Stimulated activated naive CD8-positive, alpha-beta T cell treated with anti-CD3 and anti-CD28 coated beads, Interleukin-15, Interleukin-2, amounts not matched to agents 100 U/mL and 50 U/mL, for 24 hours (primary cell): ENCODE measurements at regions not wholly inside any gene's neighbourhood (a gene's known extent, or its start where the extent isn't known, plus 50 kb on each side); places are given as distances from the start of the nearest gene placed in this dataset.
"Not testable (repeated sequence)": the region's sequence is repeated elsewhere in the genome, so short reads cannot be mapped to it uniquely, and the experiment has no call there.

ENCODE experiments used
- ATAC-seq: fragments of 150-1000 bp; cut with Tn5 transposase; one replicate; pipeline ENCODE4 v1.10.0; 2021
- DNase-seq: peaks from one replicate; pipeline ENCODE4 v3.0.0; 2021

GRCh38 chr16:86888231-86889053, 310.1 kb downstream of the FOXL1 start:
- ATAC-seq = no peak
- DNase-seq = no peak

DNA sequence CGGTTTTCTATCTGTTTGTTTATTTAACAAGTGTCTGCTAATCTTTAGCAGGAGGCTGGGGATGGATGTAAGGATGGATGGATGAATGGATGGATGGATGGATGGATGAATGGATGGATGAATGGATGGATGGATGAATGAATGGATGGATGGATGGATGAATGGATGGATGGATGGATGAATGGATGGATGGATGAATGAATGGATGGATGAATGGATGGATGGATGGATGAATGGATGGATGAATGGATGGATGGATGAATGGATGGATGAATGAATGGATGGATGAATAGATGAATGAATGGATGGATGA, 310.7 kb downstream of the FOXL1 start:
- DNase-seq, ATAC-seq: not testable (repeated sequence)

DNA sequence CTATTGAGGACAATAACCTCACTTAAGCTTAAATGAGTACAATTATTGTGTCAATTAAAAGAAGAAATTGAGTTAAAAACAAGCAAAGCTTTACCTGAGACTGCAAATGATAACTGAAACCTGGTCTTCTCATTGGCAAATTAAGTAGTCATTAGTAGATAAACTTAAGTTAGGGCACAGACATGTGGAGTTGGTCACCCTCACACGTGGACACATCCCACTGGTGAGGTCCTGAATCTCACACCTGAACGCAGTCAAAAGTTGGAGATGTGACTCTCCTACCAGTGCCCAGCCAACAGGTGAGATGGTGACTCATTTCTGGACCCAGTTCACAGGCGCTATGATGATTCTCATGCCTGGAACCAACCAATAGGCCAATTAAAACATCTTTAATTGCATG, 311.6 kb downstream of the FOXL1 start:
- ATAC-seq (no peak), DNase-seq (no peak)

DNA sequence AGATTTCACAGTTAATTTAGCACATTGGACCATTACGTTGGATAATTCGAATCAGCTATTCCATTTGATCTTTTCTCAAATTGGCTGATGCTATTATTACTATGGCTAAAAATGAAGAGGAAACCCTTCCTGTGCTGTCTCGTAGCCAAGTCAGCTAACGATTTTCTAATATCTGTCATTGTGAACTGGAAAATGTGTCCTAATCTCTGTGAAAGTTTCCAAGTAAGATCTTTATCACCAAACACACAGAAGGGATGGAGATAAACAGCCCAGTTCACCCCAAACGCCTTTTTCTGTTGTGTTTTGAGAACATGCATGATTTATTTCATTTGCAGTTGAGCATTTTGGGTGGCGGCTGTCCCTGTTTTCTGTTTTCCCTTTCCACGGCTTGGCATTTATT, 312.8 kb downstream of the FOXL1 start:
- no peak for DNase-seq
- no peak for ATAC-seq

- DNase-seq (no peak), ATAC-seq (no peak)
Measured at GRCh38 chr16:86891631-86892030, 313.3 kb downstream of the FOXL1 start.

GRCh38 chr16:86892509-86892908, 314.2 kb downstream of the FOXL1 start:
- no peak for ATAC-seq
- no peak for DNase-seq

DNA sequence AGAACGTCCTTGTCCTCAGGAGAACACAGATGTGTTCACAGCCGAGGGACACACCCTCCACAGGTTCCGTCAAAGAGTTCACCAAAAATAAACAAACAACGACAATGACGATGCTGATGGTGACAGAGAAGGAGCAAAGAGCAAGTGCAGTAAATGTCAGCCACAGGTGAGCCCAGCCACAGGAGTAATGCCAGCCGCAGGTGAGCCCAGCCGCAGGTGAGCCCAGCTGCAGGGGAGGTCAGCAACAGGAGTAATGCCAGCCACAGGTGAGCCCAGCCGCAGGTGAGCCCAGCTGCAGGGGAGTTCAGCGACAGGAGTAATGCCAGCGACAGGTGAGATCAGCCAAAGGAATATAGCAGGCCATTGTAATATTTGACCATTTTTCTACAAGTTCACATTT, 315.2 kb downstream of the FOXL1 start:
- DNase-seq (no peak), ATAC-seq (no peak)

DNA sequence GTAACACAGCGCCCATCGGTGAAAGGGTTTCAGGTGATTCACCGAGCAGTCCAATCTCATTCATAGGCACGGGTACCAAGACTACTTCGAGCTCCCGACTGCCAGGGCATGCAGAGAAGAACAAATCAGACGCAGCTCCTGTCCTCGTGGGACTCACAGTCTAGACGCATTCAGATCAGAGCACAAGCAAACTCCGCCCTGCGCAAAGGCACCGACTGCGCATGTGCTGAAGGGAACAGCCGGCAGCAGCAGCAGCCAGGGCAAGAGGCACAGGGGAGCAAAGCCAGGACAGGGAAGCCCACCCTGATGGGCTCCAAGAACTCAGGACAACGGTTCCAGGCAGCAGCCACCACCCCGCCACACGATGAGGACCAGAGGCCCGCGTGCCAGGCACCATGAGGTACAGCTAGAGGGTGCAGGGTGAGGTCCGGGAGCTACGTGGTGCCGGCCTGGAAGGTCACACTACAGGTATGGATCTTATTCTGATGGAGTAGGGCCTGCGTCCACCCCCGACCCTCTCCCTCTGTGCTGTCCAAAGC, 315.7 kb downstream of the FOXL1 start:
- ATAC-seq (no peak), DNase-seq (no peak)

- ATAC-seq = no peak
Measured at GRCh38 chr16:86894925-86895324, 316.6 kb downstream of the FOXL1 start.

GRCh38 chr16:86895606-86896005, 317.3 kb downstream of the FOXL1 start:
- no peak for DNase-seq

More at GRCh38 chr16:86894925-86895324, 316.6 kb downstream of the FOXL1 start:
- no peak for DNase-seq

DNA sequence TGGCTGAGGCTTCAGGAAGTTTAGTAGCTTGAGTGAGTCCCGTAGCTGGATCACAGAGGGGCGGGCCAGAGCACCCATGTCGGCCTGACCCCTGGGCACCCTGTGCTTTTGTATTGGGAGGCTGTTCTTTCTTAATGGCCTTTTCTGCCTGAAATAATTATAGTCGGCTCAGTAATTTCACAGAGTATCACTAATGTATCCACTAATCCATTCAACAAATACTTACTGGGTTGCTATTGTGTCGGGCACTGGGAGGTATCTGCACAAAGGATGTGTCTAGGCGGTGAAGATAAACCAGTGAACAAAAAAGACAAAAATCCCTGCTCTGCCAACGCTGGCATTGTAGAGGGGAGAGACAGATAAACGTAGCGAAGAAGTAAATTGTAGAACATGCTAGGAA, 318.6 kb downstream of the FOXL1 start:
- no peak for DNase-seq
- no peak for ATAC-seq

More at GRCh38 chr16:86895606-86896005, 317.3 kb downstream of the FOXL1 start:
- ATAC-seq = no peak

DNA sequence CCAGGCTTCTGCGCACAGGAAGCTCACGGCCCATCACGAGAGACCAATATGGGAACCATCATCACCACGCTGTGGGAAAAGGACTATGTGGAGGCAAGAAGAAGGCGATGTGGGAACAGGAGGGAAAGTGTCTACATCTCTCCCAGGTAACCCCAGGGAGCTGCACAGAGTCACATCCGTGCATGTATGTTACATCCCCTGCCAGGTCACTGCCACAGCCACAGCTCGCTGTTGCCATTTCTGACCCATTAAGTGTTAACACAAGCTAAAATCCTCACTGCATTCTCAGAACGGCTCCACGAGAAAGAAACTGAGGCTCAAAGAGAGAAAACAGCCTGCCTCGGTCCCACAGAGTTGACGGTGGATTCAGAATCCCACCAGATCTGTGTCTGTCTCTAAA, 319.1 kb downstream of the FOXL1 start:
- no peak for ATAC-seq
- no peak for DNase-seq

- no peak for DNase-seq
- ATAC-seq = no peak
Measured at GRCh38 chr16:86898386-86898785, 320.0 kb downstream of the FOXL1 start.

GRCh38 chr16:86899151-86899550, 320.8 kb downstream of the FOXL1 start:
- no peak for ATAC-seq
- no peak for DNase-seq

- ATAC-seq (no peak), DNase-seq (no peak)
Measured at GRCh38 chr16:86899757-86900156, 321.4 kb downstream of the FOXL1 start.

DNA sequence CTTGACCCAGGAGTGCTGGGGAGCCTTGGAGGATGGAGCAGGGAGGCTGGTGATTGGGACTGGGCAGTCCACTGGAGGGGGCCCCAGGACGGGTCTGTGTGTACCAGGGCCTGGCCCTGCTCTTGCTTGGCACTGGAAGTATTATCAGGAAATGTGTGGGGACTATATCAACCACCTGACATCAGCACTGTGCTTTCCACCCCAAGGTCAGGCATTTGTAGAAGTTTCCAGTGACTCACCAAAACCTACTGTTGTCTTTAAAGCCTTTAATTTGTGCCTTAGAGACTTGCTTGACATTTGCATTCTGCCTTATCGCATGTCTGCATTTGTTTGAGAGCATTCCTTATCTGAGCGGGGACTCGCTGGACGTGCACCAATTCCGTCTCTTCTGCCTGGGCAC, 323.1 kb downstream of the FOXL1 start:
- DNase-seq (no peak), ATAC-seq (no peak)

GRCh38 chr16:86902656-86903001, 324.3 kb downstream of the FOXL1 start:
- ATAC-seq (no peak), DNase-seq (no peak)

DNA sequence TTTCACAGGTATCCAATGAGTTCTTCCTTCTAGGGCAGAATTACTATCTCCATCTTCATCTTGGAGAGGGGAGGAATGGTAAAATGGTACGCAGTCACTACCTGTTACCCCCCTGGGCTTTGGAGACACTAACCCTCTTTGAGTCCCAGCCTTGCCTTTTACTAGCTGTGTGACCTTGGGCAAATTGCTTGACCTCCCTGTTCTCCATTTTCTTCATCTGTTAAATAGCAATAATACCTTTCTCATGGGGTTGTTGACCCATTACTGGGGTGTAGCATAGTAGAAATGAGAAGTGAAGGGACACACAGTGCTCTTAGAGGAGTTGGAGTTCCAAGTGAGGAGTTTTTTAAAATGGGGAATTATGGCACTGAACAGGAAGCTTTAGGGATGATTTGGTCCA, 324.7 kb downstream of the FOXL1 start:
- ATAC-seq (no peak), DNase-seq (no peak)

GRCh38 chr16:86905302-86905701, 327.0 kb downstream of the FOXL1 start:
- ATAC-seq (no peak), DNase-seq (no peak)

- ATAC-seq = no peak
- DNase-seq = no peak
Measured at GRCh38 chr16:86906623-86907022, 328.3 kb downstream of the FOXL1 start.

GRCh38 chr16:86909359-86910160, 331.2 kb downstream of the FOXL1 start:
- ATAC-seq (no peak), DNase-seq (no peak)

DNA sequence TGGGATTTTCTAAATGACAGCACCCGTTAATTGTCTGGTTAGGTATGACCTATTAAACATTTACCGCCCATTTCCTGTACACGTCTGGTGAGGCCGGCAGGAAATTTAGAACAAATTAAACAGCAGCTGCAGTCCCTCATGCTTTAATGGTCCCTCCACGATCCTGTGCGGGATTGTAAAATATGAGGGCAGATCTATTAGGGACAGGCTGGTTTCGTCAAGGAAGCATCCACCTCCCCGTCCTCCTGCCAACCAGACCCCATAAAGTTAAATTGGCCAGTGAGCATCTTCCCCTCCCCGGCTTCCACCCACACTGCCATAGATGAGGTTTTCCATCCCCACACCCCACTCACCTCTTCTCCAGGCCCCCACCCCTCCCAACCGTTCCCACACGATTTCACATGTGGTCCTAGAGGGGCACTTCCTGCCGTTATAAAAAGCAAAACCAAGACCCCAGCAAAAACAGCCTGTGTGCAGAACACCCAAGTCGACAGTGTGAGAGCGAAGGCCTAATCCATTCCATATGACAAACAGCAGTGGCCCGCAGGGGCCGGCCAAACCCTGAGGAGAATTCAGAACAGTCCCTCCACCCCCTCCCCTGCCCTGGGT, 331.9 kb downstream of the FOXL1 start:
- DNase-seq = no peak
- ATAC-seq = no peak

DNA sequence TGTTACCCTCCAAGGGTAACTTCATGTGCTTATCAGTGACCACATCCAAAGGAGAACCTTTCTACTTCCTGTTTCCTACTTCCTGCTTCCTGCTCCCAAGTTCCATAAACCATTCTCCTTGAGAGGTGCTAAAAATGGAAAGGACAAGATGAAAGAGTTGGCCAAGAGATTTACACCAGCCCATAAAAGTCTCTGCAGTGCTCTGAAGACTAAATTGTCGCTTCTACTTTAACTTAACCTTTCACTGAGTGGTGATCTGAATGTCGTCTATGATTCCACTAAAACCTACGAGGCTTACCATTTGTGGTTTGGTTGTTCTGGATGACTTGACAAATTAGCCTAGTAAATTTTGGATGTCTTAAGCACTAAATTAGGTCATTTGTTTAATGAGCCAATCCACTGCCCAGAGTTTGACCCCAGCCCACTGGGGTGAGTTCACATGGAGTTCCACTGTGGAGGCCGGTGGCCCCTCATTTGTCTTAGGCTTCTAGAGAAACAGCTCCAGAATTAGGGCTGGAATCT, 333.1 kb downstream of the FOXL1 start:
- ATAC-seq = no peak
- DNase-seq = no peak
